ENCODE measurements at regions not wholly inside any gene's neighbourhood (a gene's known extent, or its start where the extent isn't known, plus 50 kb on each side); places are given as distances from the start of the nearest gene placed in this dataset.
A peak's percentile ranks its signal among the peaks of the same experiment; 100 is the strongest.

GRCh38 chr7:26100406-26101339, 51.3 kb upstream of the NFE2L3 start:
- H3K27ac Mint-ChIP-seq: peak overlapping the region; percentile 83
- CTCF ChIA-PET: interaction anchor here (2.2 kb wide), 1 partner anchor 10 kb away, joined by 12 read pairs; no protein-coding TSS in a partner anchor

GRCh38 chr7:26101361-26102151, 50.4 kb upstream of the NFE2L3 start:
- ChIA-PET CTCF (interaction anchor here (2.2 kb wide), 1 partner anchor 11 kb away, joined by 12 read pairs; no protein-coding TSS in a partner anchor), POLR2A (interaction anchor here (0.8 to 1.6 kb wide), 5 partner anchors 11 to 98 kb away, joined by 3 to 9 read pairs (median 4); partner anchors contain the start of gene HNRNPA2B1)
- no peak for TF ChIP-seq CTCF (IDR thresholded peaks at IDR 0.05)
- ATAC-seq (no peak), DNase-seq (peak; percentile 30)
- intact Hi-C loops (cut with micrococcal nuclease): no loop called here
- Mint-ChIP-seq H3K4me1 (ENCODE audit: low read depth) (peaks cover 47% of the 10 kb centered on the region), H3K27me3 (no peaks in the 10 kb centered on the region), H3K9me3 (no peaks in the 10 kb centered on the region), H3K36me3 (ENCODE audit: low read depth) (no peaks in the 10 kb centered on the region), H3K4me3 (peak overlapping the region; percentile 60), H3K27ac (peak overlapping the region; percentile 83)

More at GRCh38 chr7:26100406-26101339, 51.3 kb upstream of the NFE2L3 start:
- ATAC-seq: no peak
- POLR2A ChIA-PET: interaction anchor here (0.8 to 1.5 kb wide), 3 partner anchors 86 to 99 kb away, joined by 3 to 9 read pairs (median 7); partner anchors contain the start of gene HNRNPA2B1
- Mint-ChIP-seq H3K27me3 (no peaks in the 10 kb centered on the region), H3K9me3 (no peaks in the 10 kb centered on the region), H3K4me3 (peak overlapping the region; percentile 60), H3K36me3 (ENCODE audit: low read depth) (no peaks in the 10 kb centered on the region), H3K4me1 (ENCODE audit: low read depth) (peaks cover 53% of the 10 kb centered on the region)
- no peak for TF ChIP-seq CTCF (IDR thresholded peaks at IDR 0.05)
- no peak for DNase-seq
- intact Hi-C loops (cut with micrococcal nuclease): no loop called here

DNA sequence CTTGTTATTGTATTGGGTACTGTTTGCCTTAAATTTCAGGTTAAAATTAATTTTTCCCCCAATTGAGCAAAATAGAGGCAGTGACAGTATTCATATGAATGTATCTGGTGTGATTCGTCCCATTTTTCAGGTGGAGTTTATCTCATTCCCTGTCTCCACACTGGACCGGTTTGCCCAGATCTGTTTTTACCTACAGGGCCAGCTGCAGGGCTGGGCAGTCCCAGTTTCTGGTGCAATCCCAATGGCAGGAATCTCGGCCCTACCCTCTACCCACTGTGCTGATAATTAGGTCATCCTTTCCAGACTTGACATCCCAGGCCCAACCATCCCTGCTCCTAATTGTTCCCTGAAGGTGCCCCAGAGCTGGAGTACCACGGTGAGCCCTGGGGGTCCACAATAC, 49.8 kb upstream of the NFE2L3 start:
- intact Hi-C loops (cut with micrococcal nuclease): no loop called here
- CTCF ChIA-PET: interaction anchor here (2.2 kb wide), 1 partner anchor 11 kb away, joined by 12 read pairs; no protein-coding TSS in a partner anchor

More for the DNA sequence above, 49.8 kb upstream of the NFE2L3 start:
- peak overlapping the region; percentile 60 for H3K4me3 Mint-ChIP-seq
- TF ChIP-seq CTCF (IDR thresholded peaks at IDR 0.05): no peak
- no peaks in the 10 kb centered on the region for H3K9me3 Mint-ChIP-seq
- DNase-seq: no peak
- no peak for ATAC-seq
- POLR2A ChIA-PET: interaction anchor here (1.2 to 1.6 kb wide), 2 partner anchors 10 to 72 kb away, joined by 3 to 4 read pairs; no protein-coding TSS in a partner anchor
- no peaks in the 10 kb centered on the region for H3K36me3 Mint-ChIP-seq (ENCODE audit: low read depth)
- H3K27me3 Mint-ChIP-seq: no peaks in the 10 kb centered on the region
- H3K4me1 Mint-ChIP-seq (ENCODE audit: low read depth): peaks cover 42% of the 10 kb centered on the region
- no peak overlapping the region for H3K27ac Mint-ChIP-seq

Small RNA genes in the stretch of these regions (microRNA-seq; reads per million reads assigned to microRNA genes)
- 55.4 reads per million, percentile 62 among the genes with 10 or more reads in this experiment for gene MIR148A (ENCODE audit: borderline microRNAs expressed, borderline replicate concordance)

Measured in activated CD8-positive, alpha-beta T cell treated with anti-CD3 and anti-CD28 coated beads for 36 hours (primary cell).